C4-2B (cell line): ENCODE measurements at regions not wholly inside any gene's neighbourhood (a gene's known extent, or its start where the extent isn't known, plus 50 kb on each side); places are given as distances from the start of the nearest gene placed in this dataset.

Experiments used
- H3K27ac ChIP-seq: fragments of 450-650 bp; 2 replicates; pipeline ENCODE4 v1.5.1; 2017
- CTCF ChIP-seq: fragments of 450-650 bp; conservative IDR thresholded peaks from 2 replicates; pipeline ENCODE4 v1.5.1; 2017; ENCODE audit warnings: mild to moderate bottlenecking
- ZFX ChIP-seq: fragments of 450-650 bp; IDR thresholded peaks from 2 replicates; pipeline ENCODE4 v1.6.1; 2017

- TF ChIP-seq ZFX (no peak), CTCF (no peak)
- no peak overlapping the region for H3K27ac ChIP-seq
Measured at GRCh38 chr1:57844382-57844980, 420.6 kb upstream of the DAB1 start.

- TF ChIP-seq CTCF, result no peak
- TF ChIP-seq ZFX, result no peak
- no peak overlapping the region for H3K27ac ChIP-seq
Measured at GRCh38 chr1:57843760-57844159, 419.9 kb upstream of the DAB1 start.

- no peak overlapping the region for H3K27ac ChIP-seq
- TF ChIP-seq ZFX, result no peak
- TF ChIP-seq CTCF, result no peak
Measured at GRCh38 chr1:57839526-57839925, 415.7 kb upstream of the DAB1 start.

GRCh38 chr1:57839067-57839466 lies 415.2 kb upstream of the DAB1 start:
- TF ChIP-seq ZFX (no peak), CTCF (no peak)
- H3K27ac ChIP-seq, result no peak overlapping the region

- no peak overlapping the region for H3K27ac ChIP-seq
- no peak for TF ChIP-seq ZFX
- TF ChIP-seq CTCF, result no peak; the same call in 1 of the 2 replicates
Measured at GRCh38 chr1:57835620-57836019, 411.8 kb upstream of the DAB1 start.

GRCh38 chr1:57833296-57833695 lies 409.4 kb upstream of the DAB1 start:
- TF ChIP-seq CTCF (no peak), ZFX (no peak)
- H3K27ac ChIP-seq, result no peak overlapping the region

- no peak overlapping the region for H3K27ac ChIP-seq
- no peak for TF ChIP-seq ZFX
- TF ChIP-seq CTCF, result no peak
Measured at GRCh38 chr1:57832612-57833011, 408.8 kb upstream of the DAB1 start.
